HFF-Myc (cell line): ENCODE measurements at regions not wholly inside any gene's neighbourhood (a gene's known extent, or its start where the extent isn't known, plus 50 kb on each side); places are given as distances from the start of the nearest gene placed in this dataset.
"Not testable (repeated sequence)": the region's sequence is repeated elsewhere in the genome, so short reads cannot be mapped to it uniquely, and the experiment has no call there.

Experiments used
- DNase-seq: peaks from one replicate; pipeline ENCODE4 v3.0.0-alpha.2; 2011; ENCODE audit warnings: low read depth; ENCODE audit errors: extremely low read depth
- H3K4me3 ChIP-seq: replicated peaks from 2 replicates; pipeline ENCODE4 v1.5.1; 2011; ENCODE audit warnings: low read depth, mild to moderate bottlenecking, control low read depth, low read length
- TF ChIP-seq, protein P1 (sequence below): IDR thresholded peaks from 2 replicates; pipeline ENCODE4 v1.5.1; 2012; ENCODE audit warnings: mild to moderate bottlenecking, low read depth, low read length, control low read depth; ENCODE audit errors: missing control alignments

DNA sequence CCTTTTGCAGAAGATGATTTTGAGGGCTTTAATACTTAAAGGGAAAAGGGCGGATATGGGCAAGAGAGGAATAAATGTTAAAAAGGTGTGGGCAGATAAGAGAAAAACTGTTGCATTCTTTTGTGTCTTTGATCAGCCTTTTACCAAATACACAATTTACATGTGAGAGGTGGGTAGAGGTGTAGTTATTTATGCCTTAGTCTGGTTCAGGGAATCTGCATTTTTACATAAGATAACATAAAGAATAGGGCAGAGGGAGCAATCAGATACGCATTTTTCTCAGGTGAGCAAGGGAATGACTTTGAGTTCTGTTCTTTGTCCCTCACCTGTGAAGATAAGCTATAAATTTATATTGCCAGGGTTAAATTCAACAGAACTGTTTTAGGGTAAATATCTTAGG is 708.4 kb upstream of the SLITRK1 start:
- H3K4me3 ChIP-seq: no peak overlapping the region
- no peak for DNase-seq
- TF ChIP-seq, protein P1, sequence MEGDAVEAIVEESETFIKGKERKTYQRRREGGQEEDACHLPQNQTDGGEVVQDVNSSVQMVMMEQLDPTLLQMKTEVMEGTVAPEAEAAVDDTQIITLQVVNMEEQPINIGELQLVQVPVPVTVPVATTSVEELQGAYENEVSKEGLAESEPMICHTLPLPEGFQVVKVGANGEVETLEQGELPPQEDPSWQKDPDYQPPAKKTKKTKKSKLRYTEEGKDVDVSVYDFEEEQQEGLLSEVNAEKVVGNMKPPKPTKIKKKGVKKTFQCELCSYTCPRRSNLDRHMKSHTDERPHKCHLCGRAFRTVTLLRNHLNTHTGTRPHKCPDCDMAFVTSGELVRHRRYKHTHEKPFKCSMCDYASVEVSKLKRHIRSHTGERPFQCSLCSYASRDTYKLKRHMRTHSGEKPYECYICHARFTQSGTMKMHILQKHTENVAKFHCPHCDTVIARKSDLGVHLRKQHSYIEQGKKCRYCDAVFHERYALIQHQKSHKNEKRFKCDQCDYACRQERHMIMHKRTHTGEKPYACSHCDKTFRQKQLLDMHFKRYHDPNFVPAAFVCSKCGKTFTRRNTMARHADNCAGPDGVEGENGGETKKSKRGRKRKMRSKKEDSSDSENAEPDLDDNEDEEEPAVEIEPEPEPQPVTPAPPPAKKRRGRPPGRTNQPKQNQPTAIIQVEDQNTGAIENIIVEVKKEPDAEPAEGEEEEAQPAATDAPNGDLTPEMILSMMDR: no peak

DNA sequence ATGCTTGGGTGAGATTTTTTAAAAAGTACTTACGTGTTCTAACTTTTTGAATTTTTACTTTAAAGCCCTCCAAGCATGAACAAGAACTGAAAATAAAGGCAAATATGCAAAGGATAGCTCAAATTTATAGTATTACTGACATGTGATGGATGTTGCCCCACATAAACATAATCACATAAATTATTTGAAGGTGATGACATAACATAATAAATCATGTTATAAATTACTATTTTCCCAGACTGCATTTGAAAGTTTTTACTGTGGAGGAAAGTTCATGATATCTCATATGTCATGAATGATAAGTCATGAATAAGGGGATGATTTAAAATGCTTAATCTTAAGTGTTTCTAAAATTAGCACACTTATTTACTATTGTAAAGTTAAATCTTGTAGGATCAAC is 705.7 kb upstream of the SLITRK1 start:
- no peak for DNase-seq
- TF ChIP-seq, protein P1: no peak
- no peak overlapping the region for H3K4me3 ChIP-seq

DNA sequence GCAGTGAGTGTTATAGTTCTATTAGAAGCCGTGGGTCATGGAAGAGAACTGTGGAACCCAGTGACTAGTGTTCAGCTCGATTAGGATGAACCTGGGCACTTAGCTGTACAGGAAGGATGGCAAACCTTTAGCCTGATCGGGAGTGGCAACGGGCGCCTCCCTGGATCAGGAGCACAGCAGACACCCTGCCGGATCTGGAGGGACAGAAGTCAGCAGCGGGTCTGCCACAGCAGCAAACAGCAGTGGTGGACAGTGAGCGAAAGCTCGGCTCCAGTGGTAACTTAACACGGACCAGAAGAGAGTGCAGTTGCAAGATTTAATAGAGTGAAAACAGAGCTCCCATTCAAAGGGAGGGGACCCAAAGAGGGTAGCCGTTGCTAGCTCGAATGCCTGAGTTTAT is 697.6 kb upstream of the SLITRK1 start:
- H3K4me3 ChIP-seq, DNase-seq: not testable (repeated sequence)

DNA sequence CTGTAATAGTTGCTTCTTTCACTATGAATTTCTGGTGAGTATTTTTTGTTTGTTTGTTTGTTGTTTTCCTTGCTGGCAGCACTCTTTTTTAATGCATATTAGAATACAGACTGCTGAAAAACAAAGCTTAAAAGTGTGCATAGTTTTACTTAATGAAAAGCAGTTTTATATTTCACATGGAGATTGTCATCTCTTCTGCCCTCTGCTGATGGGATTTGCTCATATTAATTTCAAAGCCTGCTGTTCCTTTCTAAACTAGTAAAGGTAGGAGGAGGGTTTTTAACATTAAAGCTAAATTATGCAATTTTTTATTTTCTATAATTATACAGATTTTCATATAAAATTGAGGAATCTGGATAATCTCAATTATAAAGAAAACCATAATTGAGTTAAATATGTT is 692.6 kb upstream of the SLITRK1 start:
- DNase-seq: no peak
- no peak overlapping the region for H3K4me3 ChIP-seq
- TF ChIP-seq, protein P1: no peak

DNA sequence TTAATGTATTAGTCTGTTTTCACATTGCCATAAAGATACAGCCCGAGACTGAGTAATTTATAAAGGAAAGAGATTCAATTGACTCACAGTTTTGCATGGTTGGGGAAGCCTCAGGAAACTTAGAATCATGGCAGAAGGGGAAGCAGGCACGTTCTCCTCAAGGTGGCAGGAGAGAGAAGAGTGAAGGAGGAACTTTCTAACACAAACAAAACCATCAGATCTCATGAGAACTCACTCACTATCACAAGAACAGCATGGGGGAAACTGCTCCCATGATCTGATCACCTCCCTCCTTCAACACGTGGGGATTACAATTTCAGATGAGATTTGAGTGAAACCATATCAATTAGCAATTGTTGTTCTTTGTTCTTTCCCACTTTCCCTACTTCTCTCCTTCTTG is 689.0 kb upstream of the SLITRK1 start:
- no peak for DNase-seq
- no peak overlapping the region for H3K4me3 ChIP-seq
- TF ChIP-seq, protein P1: no peak

DNA sequence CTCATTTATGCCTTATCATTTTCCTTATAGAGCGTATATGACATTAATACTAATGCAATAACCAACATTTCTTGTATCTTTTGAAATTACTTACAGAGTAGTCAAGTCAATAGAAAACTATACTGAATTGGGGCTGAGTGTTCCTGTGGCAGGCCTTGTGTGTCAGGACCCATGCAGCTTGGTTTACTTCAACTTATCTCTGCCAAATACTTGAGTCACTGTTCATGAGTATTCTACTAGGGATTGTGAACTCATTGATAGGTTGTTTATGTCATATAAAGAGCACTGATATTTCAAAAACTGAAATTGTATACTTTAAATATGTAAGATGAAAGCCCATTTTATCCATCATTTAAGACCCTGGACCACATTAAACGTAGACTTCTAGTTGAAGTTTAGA is 688.6 kb upstream of the SLITRK1 start:
- no peak for DNase-seq
- TF ChIP-seq, protein P1: no peak
- no peak overlapping the region for H3K4me3 ChIP-seq

DNA sequence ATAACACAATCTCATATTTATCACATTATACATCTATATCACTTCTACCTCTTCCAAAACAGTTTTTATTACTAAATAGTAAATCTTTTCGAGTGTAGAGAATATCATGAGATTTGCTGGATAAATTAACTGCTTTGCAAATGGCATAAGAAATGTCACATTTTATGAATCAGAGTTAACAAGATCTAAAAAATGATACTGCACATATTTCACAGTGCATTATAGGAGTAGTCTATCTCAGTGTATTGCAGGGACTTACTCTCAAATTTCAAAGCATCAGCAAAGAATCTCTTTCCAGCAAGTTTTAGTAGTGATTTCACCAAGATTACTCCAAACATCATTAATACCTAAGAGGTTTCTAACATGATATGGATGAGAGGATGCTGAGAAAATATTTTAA is 687.1 kb upstream of the SLITRK1 start:
- DNase-seq: no peak
- TF ChIP-seq, protein P1: no peak
- no peak overlapping the region for H3K4me3 ChIP-seq
